Stomach (tissue), 4 donors: ENCODE measurements at regions not wholly inside any gene's neighbourhood (a gene's known extent, or its start where the extent isn't known, plus 50 kb on each side); places are given as distances from the start of the nearest gene placed in this dataset.

ENCODE experiments used
- CTCF ChIP-seq, 7 experiments: fragments of 450-650 bp in 4 of 7; fragments of 200-600 bp in 3 of 7; sonication (generic) in 3 of 7; IDR thresholded peaks; one replicate each; pipeline ENCODE4 v1.5.1; 2016 to 2019; ENCODE audit warnings: antibody characterized with exemption in 7 of 7, control low read depth in 2 of 7, mild to moderate bottlenecking in 1 of 7
- POLR2AphosphoS5 ChIP-seq, 3 donors: sonication (generic); formaldehyde crosslinking; IDR thresholded peaks; one replicate each; pipeline ENCODE4 v1.6.1; 2016; ENCODE audit warnings: antibody characterized with exemption in 3 of 3

- no peak for TF ChIP-seq CTCF (IDR thresholded peaks at IDR 0.05)
- no peak for TF ChIP-seq POLR2AphosphoS5 (IDR thresholded peaks at IDR 0.05)
Observed at GRCh38 chr21:35378881-35379280, 329.8 kb upstream of the RUNX1 start.
